Testis (tissue), 2 donors: ENCODE measurements at regions not wholly inside any gene's neighbourhood (a gene's known extent, or its start where the extent isn't known, plus 50 kb on each side); places are given as distances from the start of the nearest gene placed in this dataset.

Experiments used
- DNase-seq: peaks from one replicate; pipeline ENCODE4 v3.0.0-alpha.2; 2019
- H3K27ac ChIP-seq, 2 donors: fragments of 200-600 bp; sonication (generic); one replicate each; pipeline ENCODE4 v1.5.1; 2019
- H3K27me3 ChIP-seq: fragments of 200-600 bp; sonication (generic); one replicate; pipeline ENCODE4 v1.5.1; 2019
- H3K36me3 ChIP-seq: fragments of 200-600 bp; sonication (generic); one replicate; pipeline ENCODE4 v1.5.1; 2017; ENCODE audit warnings: low read depth; ENCODE audit errors: missing control alignments
- H3K4me1 ChIP-seq: fragments of 200-600 bp; sonication (generic); one replicate; pipeline ENCODE4 v1.5.1; 2019
- H3K4me3 ChIP-seq, 2 donors: fragments of 200-600 bp; sonication (generic); one replicate each; pipeline ENCODE4 v1.5.1; 2017 to 2019
- H3K9me3 ChIP-seq: fragments of 200-600 bp; sonication (generic); one replicate; pipeline ENCODE4 v1.5.1; 2017
- POLR2A ChIP-seq: fragments of 450-650 bp; IDR thresholded peaks from one replicate; pipeline ENCODE4 v1.6.1; 2017; ENCODE audit warnings: antibody characterized with exemption, mild to moderate bottlenecking, moderate library complexity
- WGBS, 2 donors: methylation state at CpG; one replicate each; pipeline ENCODE4 v1.1.5; 2018; 5-methylcytosine and 5-hydroxymethylcytosine counted together
- intact Hi-C: fragments of 100-400 bp; cut with DNase I; formaldehyde crosslinking; loops from one replicate; pipeline ENCODE4 v1.15.1; 2023; ENCODE audit warnings: low total_unique reads
- TF ChIP-seq, protein P1 (sequence below), 3 experiments: fragments of 450-650 bp in 2 of 3; fragments of 200-600 bp in 1 of 3; sonication (generic) in 1 of 3; IDR thresholded peaks; one replicate each; pipeline ENCODE4 v1.5.1; 2016 to 2019; ENCODE audit warnings: antibody characterized with exemption in 3 of 3, mild to moderate bottlenecking in 2 of 3, moderate library complexity in 1 of 3

GRCh38 chr11:10358696-10359095 is 53.8 kb downstream of the ADM start:
- Histone ChIP-seq H3K4me1 (no peaks in the 10 kb centered on the region), H3K27me3 (no peaks in the 10 kb centered on the region), H3K4me3 (no peak overlapping the region), H3K9me3 (no peaks in the 10 kb centered on the region), H3K36me3 (no peaks in the 10 kb centered on the region), H3K27ac (no peak overlapping the region)
- WGBS, 2 donors = 91 to 94% methylated on average over 4 of the region's 4 CpGs
- TF ChIP-seq, protein P1, sequence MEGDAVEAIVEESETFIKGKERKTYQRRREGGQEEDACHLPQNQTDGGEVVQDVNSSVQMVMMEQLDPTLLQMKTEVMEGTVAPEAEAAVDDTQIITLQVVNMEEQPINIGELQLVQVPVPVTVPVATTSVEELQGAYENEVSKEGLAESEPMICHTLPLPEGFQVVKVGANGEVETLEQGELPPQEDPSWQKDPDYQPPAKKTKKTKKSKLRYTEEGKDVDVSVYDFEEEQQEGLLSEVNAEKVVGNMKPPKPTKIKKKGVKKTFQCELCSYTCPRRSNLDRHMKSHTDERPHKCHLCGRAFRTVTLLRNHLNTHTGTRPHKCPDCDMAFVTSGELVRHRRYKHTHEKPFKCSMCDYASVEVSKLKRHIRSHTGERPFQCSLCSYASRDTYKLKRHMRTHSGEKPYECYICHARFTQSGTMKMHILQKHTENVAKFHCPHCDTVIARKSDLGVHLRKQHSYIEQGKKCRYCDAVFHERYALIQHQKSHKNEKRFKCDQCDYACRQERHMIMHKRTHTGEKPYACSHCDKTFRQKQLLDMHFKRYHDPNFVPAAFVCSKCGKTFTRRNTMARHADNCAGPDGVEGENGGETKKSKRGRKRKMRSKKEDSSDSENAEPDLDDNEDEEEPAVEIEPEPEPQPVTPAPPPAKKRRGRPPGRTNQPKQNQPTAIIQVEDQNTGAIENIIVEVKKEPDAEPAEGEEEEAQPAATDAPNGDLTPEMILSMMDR (IDR thresholded peaks at IDR 0.05) = no peak
- no peak for TF ChIP-seq POLR2A
- DNase-seq = no peak
- intact Hi-C loops = no loop called here

DNA sequence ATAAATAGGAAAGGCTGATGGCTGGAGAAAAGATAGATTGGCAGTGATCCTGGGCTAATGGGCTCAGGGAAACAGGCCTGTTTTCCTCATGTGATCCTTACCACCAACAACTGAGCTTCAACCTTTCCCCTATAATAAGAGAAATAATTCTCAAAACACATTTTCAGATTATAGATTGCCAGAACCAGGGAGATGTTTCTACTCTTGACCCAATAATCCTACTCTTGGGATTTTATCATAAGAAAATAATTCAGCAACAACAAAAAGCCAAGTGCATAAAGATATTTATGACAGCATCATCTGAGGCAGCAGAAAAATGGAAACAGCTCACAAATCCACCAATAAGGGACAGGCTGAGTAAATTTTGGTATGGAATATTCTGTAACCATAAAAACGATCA is 54.3 kb downstream of the ADM start:
- intact Hi-C loops = no loop called here
- no peak for TF ChIP-seq POLR2A
- TF ChIP-seq, protein P1 (IDR thresholded peaks at IDR 0.05) = no peak

GRCh38 chr11:10360835-10361234 is 56.0 kb downstream of the ADM start:
- intact Hi-C loops = no loop called here
- DNase-seq = no peak
- H3K4me3 ChIP-seq = no peak overlapping the region
- no peaks in the 10 kb centered on the region for H3K9me3 ChIP-seq
- no peaks in the 10 kb centered on the region for H3K27me3 ChIP-seq
- TF ChIP-seq, protein P1 (IDR thresholded peaks at IDR 0.05) = no peak
- no peak for TF ChIP-seq POLR2A
- no peaks in the 10 kb centered on the region for H3K36me3 ChIP-seq
- no peak overlapping the region for H3K27ac ChIP-seq
- H3K4me1 ChIP-seq = no peaks in the 10 kb centered on the region

More for the DNA sequence above, 54.3 kb downstream of the ADM start:
- no peaks in the 10 kb centered on the region for H3K27me3 ChIP-seq
- no peak for DNase-seq
- H3K4me1 ChIP-seq = no peaks in the 10 kb centered on the region
- H3K36me3 ChIP-seq = no peaks in the 10 kb centered on the region
- H3K27ac ChIP-seq = no peak overlapping the region
- no peaks in the 10 kb centered on the region for H3K9me3 ChIP-seq
- 82 to 84% methylated on average over 1 of the region's 1 CpG for WGBS, 2 donors
- no peak overlapping the region for H3K4me3 ChIP-seq

DNA sequence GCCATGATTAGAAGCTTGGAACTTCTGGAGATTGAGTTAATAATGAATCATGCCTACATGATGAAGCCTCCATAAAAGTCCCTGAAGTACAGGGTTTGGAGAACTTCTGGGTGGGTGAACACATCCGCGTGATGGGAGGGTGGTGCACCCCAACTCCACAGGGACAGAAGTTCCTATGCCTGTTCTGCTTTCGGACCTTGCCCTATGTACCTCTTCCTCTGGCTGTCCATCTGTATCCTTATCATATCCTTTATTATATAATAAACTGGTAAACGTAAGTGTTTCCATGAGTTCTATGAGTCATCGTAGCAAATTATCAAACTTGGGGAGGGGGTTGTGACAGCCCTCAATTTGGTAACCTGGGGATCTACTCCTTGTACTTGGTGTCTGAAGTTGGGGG is 60.2 kb downstream of the ADM start:
- H3K4me3 ChIP-seq = no peak overlapping the region
- no peaks in the 10 kb centered on the region for H3K36me3 ChIP-seq
- no peak for DNase-seq
- TF ChIP-seq, protein P1 (IDR thresholded peaks at IDR 0.05) = no peak
- no peak for TF ChIP-seq POLR2A
- H3K27me3 ChIP-seq = no peaks in the 10 kb centered on the region
- H3K27ac ChIP-seq = no peak overlapping the region
- intact Hi-C loops = no loop called here
- no peaks in the 10 kb centered on the region for H3K9me3 ChIP-seq
- peaks cover 8% of the 10 kb centered on the region for H3K4me1 ChIP-seq
- 91 to 96% methylated on average over 5 of the region's 5 CpGs for WGBS, 2 donors

DNA sequence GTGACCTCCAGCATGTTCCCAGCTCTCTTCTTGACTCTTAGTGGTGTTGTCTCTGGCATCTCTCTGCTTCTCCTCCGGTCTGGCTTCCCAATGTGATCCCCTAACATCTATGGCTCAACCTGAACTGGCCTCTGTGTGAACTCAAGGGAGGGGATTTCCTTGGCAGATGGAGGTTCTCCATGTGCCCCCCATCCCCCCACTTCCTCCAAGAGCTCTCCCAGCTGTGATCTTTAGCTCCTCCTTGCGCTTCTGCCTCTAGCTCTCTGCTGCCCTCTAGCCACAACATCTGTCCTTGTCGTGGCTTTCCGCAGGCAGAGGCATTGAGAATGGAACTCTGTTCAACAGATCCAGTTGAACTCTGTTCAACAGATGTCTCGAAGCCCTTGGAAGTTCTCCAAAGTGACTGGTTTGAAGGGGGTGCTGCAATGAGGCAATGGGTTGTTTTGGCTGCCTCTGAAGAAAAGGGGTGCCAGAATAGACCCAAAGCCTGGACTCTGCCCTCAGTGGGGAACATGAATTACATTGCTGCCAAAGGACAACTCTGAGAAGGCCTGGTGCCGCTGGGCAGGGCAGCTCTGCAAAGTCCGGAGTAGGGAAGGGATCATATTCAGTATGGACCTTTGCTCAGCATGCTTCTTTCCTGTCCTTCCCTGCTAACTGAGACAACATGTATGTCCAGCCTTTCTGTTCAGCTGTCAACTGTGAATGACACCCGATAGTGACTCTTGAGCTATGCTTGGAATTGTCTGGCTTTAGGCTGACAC is 61.9 kb downstream of the ADM start:
- WGBS, 2 donors = 35 to 60% methylated on average over 7 to 8 of the region's 8 CpGs
- H3K27ac ChIP-seq = no peak overlapping the region
- peaks cover 8% of the 10 kb centered on the region for H3K4me1 ChIP-seq
- TF ChIP-seq, protein P1 (IDR thresholded peaks at IDR 0.05) = peak; percentile 49 to 76 (median 65)
- no peak for TF ChIP-seq POLR2A
- DNase-seq = peak; percentile 88
- H3K36me3 ChIP-seq = no peaks in the 10 kb centered on the region
- no peaks in the 10 kb centered on the region for H3K27me3 ChIP-seq
- no peaks in the 10 kb centered on the region for H3K9me3 ChIP-seq
- intact Hi-C loops = no loop called here
- no peak overlapping the region for H3K4me3 ChIP-seq
